T47D (cell line): ENCODE measurements at regions not wholly inside any gene's neighbourhood (a gene's known extent, or its start where the extent isn't known, plus 50 kb on each side); places are given as distances from the start of the nearest gene placed in this dataset.

Source experiments
- DNase-seq, 2 experiments: peaks; one replicate each; pipeline versions ENCODE4 v3.0.0 to v3.0.0-alpha.2; 2011 to 2012; ENCODE audit warnings: low read depth in 1 of 2, low spot score in 1 of 2
- JUND ChIP-seq: IDR thresholded peaks from 2 replicates; pipeline ENCODE4 v1.6.1; 2012; ENCODE audit warnings: low read depth
- in situ Hi-C: cut with HindIII; loops from 2 replicates; pipeline ENCODE4 v1.10.0; 2016; ENCODE audit warnings: low sequenced_read_pairs, low pct_unique_long_range_greater_than_20kb

GRCh38 chr4:146032234-146032860 lies 93.7 kb upstream of the ZNF827 start:
- peak in 1 of 2 experiments; percentile 11 for DNase-seq
- TF ChIP-seq JUND, result no peak
- in situ Hi-C loops, result no loop called here

DNA sequence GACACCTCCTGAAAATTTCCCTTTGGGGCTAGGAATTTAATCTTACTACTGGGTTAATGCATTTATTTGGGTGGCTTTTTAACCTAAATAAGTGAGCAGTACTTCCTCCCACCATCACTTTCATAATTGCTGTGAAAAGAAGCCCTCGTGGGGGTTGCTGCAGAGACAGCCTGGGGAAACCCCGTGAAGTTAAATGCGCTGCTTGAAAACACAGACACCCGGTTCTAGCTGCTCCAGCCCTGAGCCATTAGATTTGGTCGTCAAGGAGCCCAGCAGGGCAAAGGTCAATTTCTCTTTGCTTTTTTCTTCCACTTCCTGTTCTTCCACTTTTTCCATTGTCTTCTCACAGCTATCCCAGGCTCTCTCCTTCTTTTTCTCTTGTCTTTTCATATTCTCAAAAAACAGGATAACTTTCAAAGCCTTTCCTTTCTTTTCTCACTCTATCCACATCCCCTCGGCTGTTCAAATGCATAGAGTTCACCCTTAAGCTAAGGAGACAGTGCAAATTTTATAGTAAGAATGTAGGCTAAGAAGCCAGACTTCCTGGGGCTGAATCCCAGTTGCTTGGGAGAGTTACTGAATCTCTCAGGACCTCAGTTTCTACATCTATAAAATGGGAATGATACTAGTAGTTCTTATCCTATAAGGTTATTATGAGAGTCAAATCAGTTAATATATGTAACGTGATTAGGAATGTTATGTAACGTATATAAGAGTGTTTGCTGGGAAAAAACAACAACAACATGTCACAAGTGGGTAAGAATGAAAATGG lies 91.5 kb upstream of the ZNF827 start:
- TF ChIP-seq JUND, result no peak
- DNase-seq, result peak in 1 of 2 experiments; percentile 9
- in situ Hi-C loops, result no loop called here

GRCh38 chr4:146029147-146029546 lies 90.5 kb upstream of the ZNF827 start:
- DNase-seq, result no peak
- in situ Hi-C loops, result no loop called here
- no peak for TF ChIP-seq JUND

GRCh38 chr4:146027761-146028160 lies 89.1 kb upstream of the ZNF827 start:
- in situ Hi-C loops, result no loop called here
- DNase-seq, result no peak
- no peak for TF ChIP-seq JUND

GRCh38 chr4:146023334-146023967 lies 84.8 kb upstream of the ZNF827 start:
- TF ChIP-seq JUND, result no peak
- no peak for DNase-seq
- in situ Hi-C loops, result no loop called here

GRCh38 chr4:146022541-146022940 lies 83.9 kb upstream of the ZNF827 start:
- no peak for DNase-seq
- TF ChIP-seq JUND, result no peak
- in situ Hi-C loops, result no loop called here

DNA sequence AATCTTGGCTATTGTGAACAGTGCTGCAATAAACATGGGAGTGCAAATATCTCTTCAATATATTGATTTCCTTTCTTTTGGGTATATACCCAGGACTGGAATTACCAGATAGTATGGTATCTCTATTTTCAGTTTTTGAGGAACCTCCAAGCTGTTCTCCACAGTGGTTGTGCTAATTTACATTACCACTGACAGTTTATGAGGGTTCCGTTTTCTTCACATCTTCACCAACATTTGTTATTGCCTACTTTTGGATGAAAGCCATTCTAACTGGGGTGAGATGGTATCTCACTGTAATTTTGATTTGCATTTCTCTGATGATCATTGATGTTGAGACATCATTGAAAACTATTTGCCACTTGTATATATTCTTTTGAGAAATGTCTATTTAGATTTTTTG lies 79.6 kb upstream of the ZNF827 start:
- no peak for DNase-seq
- TF ChIP-seq JUND, result no peak
- in situ Hi-C loops, result no loop called here

GRCh38 chr4:146004730-146005129 lies 66.1 kb upstream of the ZNF827 start:
- in situ Hi-C loops, result no loop called here
- no peak for DNase-seq
- TF ChIP-seq JUND, result no peak

GRCh38 chr4:145988628-145989027 lies 50.0 kb upstream of the ZNF827 start:
- no peak for TF ChIP-seq JUND
- no peak for DNase-seq
- in situ Hi-C loops, result no loop called here
